PC-9 (cell line): ENCODE measurements at regions not wholly inside any gene's neighbourhood (a gene's known extent, or its start where the extent isn't known, plus 50 kb on each side); places are given as distances from the start of the nearest gene placed in this dataset.

ENCODE experiments used
- CTCF ChIP-seq: fragments of 200-600 bp; sonication (generic); conservative IDR thresholded peaks from 2 replicates; pipeline ENCODE4 v1.6.1; 2017; ENCODE audit warnings: mixed run types, antibody characterized with exemption, mild to moderate bottlenecking, moderate library complexity
- EZH2 ChIP-seq: fragments of 200-600 bp; sonication (generic); IDR thresholded peaks from 2 replicates; pipeline ENCODE4 v1.8.0; 2017; ENCODE audit warnings: antibody characterized with exemption, low read depth

- TF ChIP-seq CTCF, result no peak
- TF ChIP-seq EZH2, result no peak
Observed at GRCh38 chr3:40618158-40618557, 93.4 kb downstream of the ZNF621 start.
